ENCODE measurements at regions not wholly inside any gene's neighbourhood (a gene's known extent, or its start where the extent isn't known, plus 50 kb on each side); places are given as distances from the start of the nearest gene placed in this dataset.

DNA sequence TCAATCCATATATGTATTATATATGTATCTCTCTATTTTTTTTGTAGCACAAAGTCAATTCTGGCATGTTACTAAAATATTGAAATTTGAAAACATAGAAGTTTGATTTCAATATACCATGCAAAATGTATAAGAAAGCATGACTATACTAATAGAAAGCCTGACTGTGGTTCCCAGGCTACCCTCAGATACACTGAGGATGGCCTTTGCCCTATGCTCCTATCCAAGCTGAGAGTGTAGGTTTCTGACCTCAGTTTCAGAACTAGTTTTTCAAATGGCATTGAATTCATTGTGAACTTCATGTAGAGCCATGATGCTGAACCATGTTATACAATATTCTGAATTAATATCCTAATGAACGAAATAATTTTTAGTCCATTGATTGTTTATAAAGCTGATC lies 220.4 kb upstream of the IZUMO3 start:
- H3K9me3 ChIP-seq (ENCODE audit: control insufficient read depth in 2 of 2, low read length in 2 of 2) = peaks cover 0 to 5% of the 10 kb centered on the region in 2 donors
- no peak overlapping the region for H3K27ac ChIP-seq (ENCODE audit: low read depth in 2 of 2, low read length in 2 of 2)
- no peaks in the 10 kb centered on the region for H3K27me3 ChIP-seq (ENCODE audit: control insufficient read depth in 2 of 2, insufficient read depth in 2 of 2, low read length in 2 of 2)
- no peak overlapping the region for H3K9ac ChIP-seq (ENCODE audit: low read depth in 1 of 2, low read length in 2 of 2)
- no peak overlapping the region for H3K4me3 ChIP-seq (ENCODE audit: low read length in 2 of 2)
- no peaks in the 10 kb centered on the region for H3K36me3 ChIP-seq (ENCODE audit: control insufficient read depth in 2 of 2, insufficient read depth in 2 of 2, low read length in 2 of 2)
- no peaks in the 10 kb centered on the region for H3K4me1 ChIP-seq (ENCODE audit: control insufficient read depth in 2 of 2, insufficient read depth in 2 of 2, low read length in 2 of 2)

DNA sequence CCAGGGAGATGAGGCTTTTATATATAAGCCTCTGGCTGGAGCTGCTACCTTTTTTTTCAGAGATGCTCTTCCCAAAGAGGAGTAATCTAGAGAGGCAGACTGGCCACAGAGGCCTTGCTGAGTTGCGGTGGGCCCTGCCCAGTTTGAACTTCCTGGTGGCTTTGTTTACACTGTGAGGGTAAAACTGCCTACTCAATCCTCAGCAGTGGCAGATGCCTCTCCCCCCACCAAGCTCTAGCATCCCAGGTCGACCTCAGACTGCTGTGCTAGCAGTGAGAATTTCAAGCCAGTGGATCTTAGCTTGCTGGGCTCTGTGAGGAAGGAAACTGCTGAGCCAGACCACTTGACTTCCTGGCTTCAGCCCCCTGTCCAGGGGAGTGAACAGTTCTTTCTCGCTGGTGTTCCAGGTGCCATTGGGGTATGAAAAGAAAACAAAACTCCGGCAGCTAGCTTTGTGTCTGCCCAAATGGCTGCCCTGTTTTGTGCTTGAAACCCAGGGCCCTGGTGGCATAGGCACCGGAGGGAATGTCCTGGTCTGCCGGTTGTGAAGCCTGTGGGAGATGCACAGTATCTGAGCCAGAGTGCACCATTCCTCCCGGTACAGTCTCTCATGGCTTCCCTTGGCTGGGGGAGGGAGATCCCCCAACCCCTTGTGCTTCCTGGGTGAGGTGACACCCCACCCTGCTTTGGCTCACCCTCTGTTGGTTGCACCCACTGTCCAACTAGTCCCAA lies 219.5 kb upstream of the IZUMO3 start:
- H3K9ac ChIP-seq (ENCODE audit: low read depth in 1 of 2, low read length in 2 of 2) = no peak overlapping the region
- H3K27ac ChIP-seq (ENCODE audit: low read depth in 2 of 2, low read length in 2 of 2) = no peak overlapping the region
- no peak overlapping the region for H3K4me3 ChIP-seq (ENCODE audit: low read length in 2 of 2)
- no peaks in the 10 kb centered on the region for H3K27me3 ChIP-seq (ENCODE audit: control insufficient read depth in 2 of 2, insufficient read depth in 2 of 2, low read length in 2 of 2)
- H3K36me3 ChIP-seq (ENCODE audit: control insufficient read depth in 2 of 2, insufficient read depth in 2 of 2, low read length in 2 of 2) = no peaks in the 10 kb centered on the region
- no peaks in the 10 kb centered on the region for H3K4me1 ChIP-seq (ENCODE audit: control insufficient read depth in 2 of 2, insufficient read depth in 2 of 2, low read length in 2 of 2)
- peaks cover 0 to 5% of the 10 kb centered on the region in 2 donors for H3K9me3 ChIP-seq (ENCODE audit: control insufficient read depth in 2 of 2, low read length in 2 of 2)

DNA sequence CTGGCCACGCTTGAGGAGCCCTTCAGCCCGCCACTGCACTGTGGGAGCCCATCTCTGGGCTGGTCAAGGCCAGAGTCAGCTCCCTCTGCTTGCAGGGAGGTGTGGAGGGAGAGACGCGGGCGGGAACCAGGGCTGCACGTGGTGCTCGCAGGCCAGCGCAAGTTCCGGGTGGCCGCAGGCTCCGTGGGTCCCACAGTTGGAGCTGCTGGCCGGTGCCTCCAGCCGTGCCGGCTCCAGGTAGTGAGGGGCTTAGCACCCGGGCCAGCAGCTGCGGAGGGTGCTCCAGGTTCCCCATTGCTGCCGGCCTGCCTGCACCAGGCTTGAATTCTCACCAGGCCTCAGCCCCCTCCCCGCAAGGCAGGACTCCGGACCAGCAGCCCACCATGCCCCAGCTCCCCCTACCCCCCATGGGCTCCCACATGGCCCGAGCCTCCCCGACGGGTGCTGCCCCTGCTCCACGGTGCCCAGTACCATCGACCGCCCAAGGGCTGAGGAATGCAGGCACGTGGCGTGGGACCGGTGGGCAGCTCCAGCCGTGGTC lies 192.8 kb upstream of the IZUMO3 start:
- Histone ChIP-seq H3K4me3 (ENCODE audit: low read length in 2 of 2) (no peak overlapping the region), H3K27ac (ENCODE audit: low read depth in 2 of 2, low read length in 2 of 2) (no peak overlapping the region), H3K4me1 (ENCODE audit: control insufficient read depth in 2 of 2, insufficient read depth in 2 of 2, low read length in 2 of 2) (no peaks in the 10 kb centered on the region), H3K9ac (ENCODE audit: low read depth in 1 of 2, low read length in 2 of 2) (no peak overlapping the region), H3K27me3 (ENCODE audit: control insufficient read depth in 2 of 2, insufficient read depth in 2 of 2, low read length in 2 of 2) (no peaks in the 10 kb centered on the region), H3K36me3 (ENCODE audit: control insufficient read depth in 2 of 2, insufficient read depth in 2 of 2, low read length in 2 of 2) (no peaks in the 10 kb centered on the region), H3K9me3 (ENCODE audit: control insufficient read depth in 2 of 2, low read length in 2 of 2) (no peaks in the 10 kb centered on the region)

DNA sequence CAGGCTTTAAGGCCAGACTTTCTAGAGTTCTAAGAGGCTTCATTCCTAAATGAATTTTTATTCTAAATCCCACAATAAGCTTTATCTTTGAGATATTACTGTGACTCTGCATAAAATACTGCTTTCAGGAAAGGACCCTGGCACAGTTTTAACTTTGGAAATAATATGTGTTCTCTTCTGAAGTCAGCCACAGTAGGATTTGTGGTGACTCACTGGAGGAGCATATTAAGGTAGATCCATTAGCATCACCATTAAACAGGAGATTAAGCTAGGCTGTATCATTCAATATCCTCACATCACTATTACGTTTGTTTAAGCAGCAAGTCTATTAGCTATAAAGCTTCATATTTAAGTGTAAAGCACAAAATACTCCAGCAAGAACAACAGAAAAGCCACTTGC lies 186.1 kb upstream of the IZUMO3 start:
- Histone ChIP-seq H3K36me3 (ENCODE audit: control insufficient read depth in 2 of 2, insufficient read depth in 2 of 2, low read length in 2 of 2) (no peaks in the 10 kb centered on the region), H3K27me3 (ENCODE audit: control insufficient read depth in 2 of 2, insufficient read depth in 2 of 2, low read length in 2 of 2) (no peaks in the 10 kb centered on the region), H3K27ac (ENCODE audit: low read depth in 2 of 2, low read length in 2 of 2) (no peak overlapping the region), H3K4me1 (ENCODE audit: control insufficient read depth in 2 of 2, insufficient read depth in 2 of 2, low read length in 2 of 2) (no peaks in the 10 kb centered on the region), H3K9ac (ENCODE audit: low read depth in 1 of 2, low read length in 2 of 2) (no peak overlapping the region), H3K9me3 (ENCODE audit: control insufficient read depth in 2 of 2, low read length in 2 of 2) (no peaks in the 10 kb centered on the region), H3K4me3 (ENCODE audit: low read length in 2 of 2) (no peak overlapping the region)

DNA sequence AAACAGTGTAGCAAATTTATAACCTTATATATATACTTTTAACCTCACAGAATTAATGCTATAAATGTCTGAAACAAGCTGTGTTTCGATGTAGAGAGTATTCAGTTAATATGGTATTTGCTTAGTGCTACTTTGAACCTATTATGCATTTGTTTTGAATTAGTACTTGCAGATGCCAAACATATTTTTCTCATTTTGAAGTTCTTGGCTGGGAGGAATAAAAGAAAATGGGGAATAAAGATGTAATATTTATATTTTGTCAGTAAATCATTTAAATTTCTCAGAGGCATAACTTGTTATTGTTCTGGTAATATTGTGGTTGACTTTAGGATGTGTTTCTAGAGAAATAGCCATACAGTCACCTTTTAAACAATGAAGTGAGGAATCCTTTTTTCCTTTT lies 175.9 kb upstream of the IZUMO3 start:
- Histone ChIP-seq H3K36me3 (ENCODE audit: control insufficient read depth in 2 of 2, insufficient read depth in 2 of 2, low read length in 2 of 2) (no peaks in the 10 kb centered on the region), H3K27ac (ENCODE audit: low read depth in 2 of 2, low read length in 2 of 2) (no peak overlapping the region), H3K27me3 (ENCODE audit: control insufficient read depth in 2 of 2, insufficient read depth in 2 of 2, low read length in 2 of 2) (no peaks in the 10 kb centered on the region), H3K9me3 (ENCODE audit: control insufficient read depth in 2 of 2, low read length in 2 of 2) (no peaks in the 10 kb centered on the region), H3K4me1 (ENCODE audit: control insufficient read depth in 2 of 2, insufficient read depth in 2 of 2, low read length in 2 of 2) (no peaks in the 10 kb centered on the region), H3K4me3 (ENCODE audit: low read length in 2 of 2) (no peak overlapping the region), H3K9ac (ENCODE audit: low read depth in 1 of 2, low read length in 2 of 2) (no peak overlapping the region)

DNA sequence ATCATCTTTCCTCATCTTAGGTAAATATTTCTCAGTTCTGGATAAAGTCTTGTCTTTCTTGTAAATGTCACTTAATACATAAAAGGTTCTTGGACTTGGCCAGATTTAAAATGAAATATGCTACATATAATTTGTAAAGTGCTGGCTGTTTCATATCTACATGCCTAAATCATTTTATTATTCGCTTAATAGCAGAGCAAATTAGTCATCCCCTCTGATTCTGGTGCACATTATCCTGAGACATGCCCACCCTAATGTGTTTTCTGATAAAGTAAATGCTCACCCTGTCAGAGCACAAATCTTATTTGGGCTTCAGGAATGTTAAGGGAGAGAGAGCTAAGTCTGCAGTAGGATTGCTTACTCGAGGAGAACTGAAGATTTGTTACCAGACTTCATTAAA lies 166.5 kb upstream of the IZUMO3 start:
- Histone ChIP-seq H3K9ac (ENCODE audit: low read depth in 1 of 2, low read length in 2 of 2) (no peak overlapping the region), H3K4me3 (ENCODE audit: low read length in 2 of 2) (no peak overlapping the region), H3K27me3 (ENCODE audit: control insufficient read depth in 2 of 2, insufficient read depth in 2 of 2, low read length in 2 of 2) (no peaks in the 10 kb centered on the region), H3K27ac (ENCODE audit: low read depth in 2 of 2, low read length in 2 of 2) (no peak overlapping the region), H3K36me3 (ENCODE audit: control insufficient read depth in 2 of 2, insufficient read depth in 2 of 2, low read length in 2 of 2) (no peaks in the 10 kb centered on the region), H3K4me1 (ENCODE audit: control insufficient read depth in 2 of 2, insufficient read depth in 2 of 2, low read length in 2 of 2) (no peaks in the 10 kb centered on the region), H3K9me3 (ENCODE audit: control insufficient read depth in 2 of 2, low read length in 2 of 2) (no peaks in the 10 kb centered on the region)

DNA sequence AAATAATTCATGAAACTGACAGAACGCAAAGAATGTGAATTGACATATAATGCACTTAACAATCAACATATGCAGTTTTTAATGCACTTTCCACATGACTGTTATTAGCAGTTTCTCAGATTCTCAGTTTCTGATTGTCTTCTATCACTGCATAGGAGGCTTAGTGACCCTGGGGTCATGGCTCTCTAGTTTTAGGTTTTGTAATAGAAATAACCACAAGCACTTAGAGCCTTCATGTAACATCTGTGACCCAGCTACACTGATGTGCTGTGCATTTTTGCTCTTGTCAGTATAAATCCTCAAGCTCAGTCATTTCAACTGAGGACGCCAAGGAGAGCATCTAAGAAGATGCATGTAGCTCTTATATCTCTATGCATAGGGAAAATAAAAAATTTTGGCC lies 163.1 kb upstream of the IZUMO3 start:
- no peak overlapping the region for H3K9ac ChIP-seq (ENCODE audit: low read depth in 1 of 2, low read length in 2 of 2)

DNA sequence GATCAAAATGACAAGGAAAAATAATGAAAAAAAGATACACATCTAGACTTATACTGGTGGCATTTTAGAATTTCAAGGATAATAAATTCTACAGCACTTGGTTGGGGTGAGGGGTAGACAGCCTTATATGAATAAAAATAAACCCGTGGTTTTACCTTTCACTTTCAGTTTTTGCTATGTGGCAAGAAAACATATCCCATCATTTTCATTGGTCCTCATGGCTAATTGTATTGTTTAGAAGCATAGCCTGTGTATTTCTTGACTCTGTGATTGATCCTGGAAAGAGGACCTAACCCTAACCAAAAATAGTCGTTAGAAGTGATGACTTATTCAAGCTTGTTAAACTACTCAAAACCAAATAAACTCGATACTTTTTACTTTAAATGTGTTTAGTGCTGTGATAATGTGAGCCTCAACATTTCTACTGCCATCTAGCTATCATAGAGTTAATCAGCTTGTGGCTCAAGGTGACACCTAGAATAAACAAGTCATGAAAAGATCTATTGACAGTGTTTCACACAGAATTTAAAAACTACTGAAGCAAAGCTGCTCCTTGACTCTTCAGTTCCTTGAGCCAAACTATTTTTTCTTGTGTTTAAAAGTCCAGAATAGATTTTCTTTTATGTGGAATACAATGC lies 153.3 kb upstream of the IZUMO3 start:
- H3K27ac ChIP-seq (ENCODE audit: low read depth in 2 of 2, low read length in 2 of 2) = no peak overlapping the region
- H3K9me3 ChIP-seq (ENCODE audit: control insufficient read depth in 2 of 2, low read length in 2 of 2) = no peaks in the 10 kb centered on the region
- H3K4me1 ChIP-seq (ENCODE audit: control insufficient read depth in 2 of 2, insufficient read depth in 2 of 2, low read length in 2 of 2) = no peaks in the 10 kb centered on the region
- no peaks in the 10 kb centered on the region for H3K36me3 ChIP-seq (ENCODE audit: control insufficient read depth in 2 of 2, insufficient read depth in 2 of 2, low read length in 2 of 2)
- H3K9ac ChIP-seq (ENCODE audit: low read depth in 1 of 2, low read length in 2 of 2) = no peak overlapping the region
- H3K4me3 ChIP-seq (ENCODE audit: low read length in 2 of 2) = no peak overlapping the region
- no peaks in the 10 kb centered on the region for H3K27me3 ChIP-seq (ENCODE audit: control insufficient read depth in 2 of 2, insufficient read depth in 2 of 2, low read length in 2 of 2)

More for the DNA sequence above, 163.1 kb upstream of the IZUMO3 start:
- Histone ChIP-seq H3K36me3 (ENCODE audit: control insufficient read depth in 2 of 2, insufficient read depth in 2 of 2, low read length in 2 of 2) (no peaks in the 10 kb centered on the region), H3K4me3 (ENCODE audit: low read length in 2 of 2) (no peak overlapping the region), H3K4me1 (ENCODE audit: control insufficient read depth in 2 of 2, insufficient read depth in 2 of 2, low read length in 2 of 2) (no peaks in the 10 kb centered on the region), H3K27ac (ENCODE audit: low read depth in 2 of 2, low read length in 2 of 2) (no peak overlapping the region), H3K27me3 (ENCODE audit: control insufficient read depth in 2 of 2, insufficient read depth in 2 of 2, low read length in 2 of 2) (no peaks in the 10 kb centered on the region), H3K9me3 (ENCODE audit: control insufficient read depth in 2 of 2, low read length in 2 of 2) (no peaks in the 10 kb centered on the region)

DNA sequence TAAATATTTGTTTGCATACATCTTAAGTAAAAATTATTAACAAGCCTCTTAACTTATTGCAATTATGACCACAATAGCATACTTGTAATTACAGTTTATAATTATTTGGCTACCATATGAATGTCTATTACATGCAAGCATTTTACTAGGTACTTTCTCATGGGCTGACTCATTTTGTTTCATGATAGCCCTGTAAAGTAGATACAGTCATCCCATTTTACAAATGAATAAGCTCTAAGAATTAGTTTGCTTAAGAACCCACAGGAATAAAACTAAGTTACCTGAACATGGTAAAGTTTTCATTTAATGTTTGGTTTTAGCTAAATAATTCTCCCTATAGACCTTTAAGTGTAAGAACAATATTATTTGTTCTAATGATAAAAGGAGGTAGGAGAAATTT lies 126.6 kb upstream of the IZUMO3 start:
- Histone ChIP-seq H3K9me3 (ENCODE audit: control insufficient read depth in 2 of 2, low read length in 2 of 2) (no peaks in the 10 kb centered on the region), H3K36me3 (ENCODE audit: control insufficient read depth in 2 of 2, insufficient read depth in 2 of 2, low read length in 2 of 2) (no peaks in the 10 kb centered on the region), H3K4me3 (ENCODE audit: low read length in 2 of 2) (no peak overlapping the region), H3K9ac (ENCODE audit: low read depth in 1 of 2, low read length in 2 of 2) (no peak overlapping the region), H3K27me3 (ENCODE audit: control insufficient read depth in 2 of 2, insufficient read depth in 2 of 2, low read length in 2 of 2) (no peaks in the 10 kb centered on the region), H3K4me1 (ENCODE audit: control insufficient read depth in 2 of 2, insufficient read depth in 2 of 2, low read length in 2 of 2) (no peaks in the 10 kb centered on the region), H3K27ac (ENCODE audit: low read depth in 2 of 2, low read length in 2 of 2) (no peak overlapping the region)

DNA sequence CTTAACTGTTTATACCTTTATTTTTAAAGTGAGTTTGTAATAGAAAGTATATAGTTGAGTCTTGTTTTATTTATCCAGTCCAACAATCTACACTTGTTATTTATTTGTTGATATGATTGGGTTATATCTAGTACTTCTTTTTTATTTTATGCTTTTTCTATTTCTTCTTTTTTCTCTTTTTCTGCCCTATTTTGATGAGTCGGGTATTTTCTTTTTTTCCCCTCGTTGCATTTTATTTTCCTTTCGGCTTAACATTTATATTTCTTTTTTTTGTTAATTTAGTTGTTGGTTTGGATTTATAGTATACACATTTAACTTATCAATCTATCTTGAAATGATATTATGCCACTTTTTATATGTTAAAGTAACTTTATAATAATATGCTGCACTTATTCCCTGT lies 111.7 kb upstream of the IZUMO3 start:
- Histone ChIP-seq H3K9me3 (ENCODE audit: control insufficient read depth in 2 of 2, low read length in 2 of 2) (no peaks in the 10 kb centered on the region), H3K27me3 (ENCODE audit: control insufficient read depth in 2 of 2, insufficient read depth in 2 of 2, low read length in 2 of 2) (no peaks in the 10 kb centered on the region), H3K4me3 (ENCODE audit: low read length in 2 of 2) (no peak overlapping the region), H3K27ac (ENCODE audit: low read depth in 2 of 2, low read length in 2 of 2) (no peak overlapping the region), H3K4me1 (ENCODE audit: control insufficient read depth in 2 of 2, insufficient read depth in 2 of 2, low read length in 2 of 2) (no peaks in the 10 kb centered on the region), H3K36me3 (ENCODE audit: control insufficient read depth in 2 of 2, insufficient read depth in 2 of 2, low read length in 2 of 2) (no peaks in the 10 kb centered on the region), H3K9ac (ENCODE audit: low read depth in 1 of 2, low read length in 2 of 2) (no peak overlapping the region)

Data from mucosa of rectum (tissue), 2 donors.